NCI-H748 (cell line): ENCODE measurements at regions not wholly inside any gene's neighbourhood (a gene's known extent, or its start where the extent isn't known, plus 50 kb on each side); places are given as distances from the start of the nearest gene placed in this dataset.

Source experiments
- DNase-seq: peaks from one replicate; lab custom pipeline; 2025; ENCODE audit not compliant: unreplicated experiment; lab: John Stamatoyannopoulos, UW

- peak; percentile 76 for DNase-seq
Observed at GRCh38 chr14:104367866-104368750, 211.5 kb upstream of the C14orf180 start.

GRCh38 chr14:104368751-104369100, 210.8 kb upstream of the C14orf180 start:
- no peak for DNase-seq

- no peak for DNase-seq
Observed at GRCh38 chr14:104369208-104369607, 210.4 kb upstream of the C14orf180 start.

- peak; percentile 72 for DNase-seq
Observed at GRCh38 chr14:104370256-104370870, 209.2 kb upstream of the C14orf180 start.

- DNase-seq = no peak
Observed at GRCh38 chr14:104371031-104371430, 208.5 kb upstream of the C14orf180 start.

- DNase-seq = no peak
Observed at GRCh38 chr14:104371917-104372316, 207.6 kb upstream of the C14orf180 start.

- DNase-seq = no peak
Observed at GRCh38 chr14:104372390-104373054, 207.0 kb upstream of the C14orf180 start.

- peak; percentile 95 for DNase-seq
Observed at GRCh38 chr14:104373055-104373854, 206.3 kb upstream of the C14orf180 start.

- DNase-seq = no peak
Observed at GRCh38 chr14:104373855-104374717, 205.5 kb upstream of the C14orf180 start.

- DNase-seq = no peak
Observed at GRCh38 chr14:104374718-104375080, 204.9 kb upstream of the C14orf180 start.

- no peak for DNase-seq
Observed at GRCh38 chr14:104375551-104376201, 203.9 kb upstream of the C14orf180 start.

- no peak for DNase-seq
Observed at GRCh38 chr14:104376202-104377140, 203.1 kb upstream of the C14orf180 start.

- DNase-seq = no peak
Observed at GRCh38 chr14:104377256-104377655, 202.3 kb upstream of the C14orf180 start.

GRCh38 chr14:104378698-104379113, 200.9 kb upstream of the C14orf180 start:
- DNase-seq = peak; percentile 42

GRCh38 chr14:104382361-104383087, 197.0 kb upstream of the C14orf180 start:
- DNase-seq = no peak

- DNase-seq = peak; percentile 38
Observed at GRCh38 chr14:104383088-104383995, 196.2 kb upstream of the C14orf180 start.
